HCT116 (cell line): ENCODE measurements at regions not wholly inside any gene's neighbourhood (a gene's known extent, or its start where the extent isn't known, plus 50 kb on each side); places are given as distances from the start of the nearest gene placed in this dataset.
A peak's percentile ranks its signal among the peaks of the same experiment; 100 is the strongest.

Experiments used
- ATAC-seq: fragments of 200-7000 bp; cut with Tn5 transposase; 2 replicates; pipeline ENCODE4 v1.9.1; 2020; ENCODE audit warnings: mild to moderate bottlenecking, moderate library complexity
- BruUV-seq: library from RNA; stranded (reverse); fragments of 400-500 nt; replicated peaks from 2 replicates; lab custom pipeline; 2021; lab: Mats Ljungman, UMichigan
- CTCF ChIA-PET: fragments of 300-600 bp; sonication (Branson Sonifier 250); formaldehyde crosslinking; loops from one replicate; lab custom pipeline; 2021; ENCODE audit warnings: antibody characterized with exemption; lab: Charles Lee
- POLR2A ChIA-PET: fragments of 300-600, 350-600 bp; sonication (Branson Sonifier 250); formaldehyde crosslinking; loops from one replicate; lab custom pipeline; 2021; ENCODE audit warnings: antibody characterized with exemption; lab: Charles Lee
- RAD21 ChIA-PET, 2 experiments: fragments of 300-600 bp; sonication (Branson Sonifier 250); formaldehyde crosslinking; loops; one replicate each; lab custom pipeline; 2023; ENCODE audit warnings: low total read pairs in 2 of 2; ENCODE audit not compliant: uncharacterized antibody in 2 of 2, unreplicated experiment in 2 of 2, low non-redundant PET in 1 of 2; lab: Charles Lee
- DNase-seq: peaks from one replicate; pipeline ENCODE4 v3.0.0-alpha.2; 2010; ENCODE audit warnings: low read depth, low spot score
- H2AFZ ChIP-seq: fragments of 200-600 bp; shearing (Covaris generic), sonication (generic); 2 replicates; pipeline ENCODE4 v1.6.1; 2017; ENCODE audit warnings: low read depth, mixed run types, mixed read lengths, antibody characterized with exemption, low read length; ENCODE audit not compliant: poor library complexity, severe bottlenecking
- H3K27ac ChIP-seq: 2 replicates; pipeline ENCODE4 v1.5.1; 2012; ENCODE audit warnings: low read depth, low read length
- H3K27me3 ChIP-seq: fragments of 200-600 bp; sonication (generic); 2 replicates; pipeline ENCODE4 v1.6.1; 2016; ENCODE audit warnings: mixed run types, low read length, mixed read lengths; ENCODE audit not compliant: insufficient read depth
- H3K36me3 ChIP-seq, 2 experiments: fragments of 200-500 bp in 1 of 2; fragments of 200-600 bp in 1 of 2; sonication (Bioruptor generic) in 1 of 2; sonication (generic) in 1 of 2; 2 replicates each; pipeline versions ENCODE4 v1.5.1 to v1.6.1; 2014 to 2016; ENCODE audit warnings: low read length in 2 of 2, inconsistent platforms in 1 of 2, mixed read lengths in 1 of 2, mixed run types in 1 of 2; ENCODE audit not compliant: insufficient read depth in 2 of 2, control insufficient read depth in 1 of 2
- H3K4me1 ChIP-seq, 2 experiments: fragments of 200-600 bp in 1 of 2; sonication (generic) in 1 of 2; 2 replicates each; pipeline versions ENCODE4 v1.5.1 to v1.6.1; 2012 to 2017; ENCODE audit warnings: low read length in 2 of 2, inconsistent platforms in 1 of 2, mild to moderate bottlenecking in 1 of 2, mixed read lengths in 1 of 2, mixed run types in 1 of 2, moderate library complexity in 1 of 2; ENCODE audit not compliant: insufficient read depth in 2 of 2, control insufficient read depth in 1 of 2
- H3K4me2 ChIP-seq: fragments of 200-600 bp; sonication (generic); 2 replicates; pipeline ENCODE4 v1.6.1; 2017; ENCODE audit warnings: mixed run types, low read length, mixed read lengths
- H3K4me3 ChIP-seq, 2 experiments: fragments of 200-600 bp in 1 of 2; sonication (generic) in 1 of 2; replicated peaks in 1 of 2; 2 replicates each; pipeline ENCODE4 v1.5.1; 2011 to 2016; ENCODE audit warnings: low read length in 2 of 2, control low read depth in 1 of 2, low read depth in 1 of 2, mild to moderate bottlenecking in 1 of 2, mixed read lengths in 1 of 2, mixed run types in 1 of 2
- H3K79me2 ChIP-seq: fragments of 200-600 bp; sonication (generic); 2 replicates; pipeline ENCODE4 v1.6.1; 2017; ENCODE audit warnings: mild to moderate bottlenecking, mixed run types, low read length, moderate library complexity, mixed read lengths; ENCODE audit not compliant: insufficient read depth
- H3K9ac ChIP-seq: fragments of 200-600 bp; sonication (generic); 2 replicates; pipeline ENCODE4 v1.6.1; 2016; ENCODE audit warnings: low read length, mixed read lengths
- H3K9me2 ChIP-seq: fragments of 200-600 bp; sonication (generic), shearing (Covaris generic); 2 replicates; pipeline ENCODE4 v1.6.1; 2017; ENCODE audit warnings: mixed run types, mild to moderate bottlenecking, moderate library complexity; ENCODE audit not compliant: insufficient read depth
- H3K9me3 ChIP-seq, 2 experiments: fragments of 200-500 bp in 1 of 2; fragments of 200-600 bp in 1 of 2; sonication (Bioruptor generic) in 1 of 2; sonication (generic) in 1 of 2; 2 replicates each; pipeline ENCODE4 v1.6.1; 2014 to 2017; ENCODE audit warnings: low read length in 2 of 2, mixed read lengths in 2 of 2, inconsistent platforms in 1 of 2, low read depth in 1 of 2, mild to moderate bottlenecking in 1 of 2, mixed run types in 1 of 2, moderate library complexity in 1 of 2; ENCODE audit not compliant: control insufficient read depth in 1 of 2, insufficient read depth in 1 of 2
- H4K20me1 ChIP-seq: fragments of 200-600 bp; sonication (generic), shearing (Covaris generic); 2 replicates; pipeline ENCODE4 v1.6.1; 2017; ENCODE audit warnings: mixed run types, mild to moderate bottlenecking, moderate library complexity; ENCODE audit not compliant: insufficient read depth
- CBX3 ChIP-seq: IDR thresholded peaks from 2 replicates; pipeline ENCODE4 v1.6.1; 2012; ENCODE audit warnings: low read depth
- ELF1 ChIP-seq: IDR thresholded peaks from 2 replicates; pipeline ENCODE4 v1.6.1; 2012; ENCODE audit warnings: low read depth, borderline replicate concordance
- FOSL1 ChIP-seq: IDR thresholded peaks from 2 replicates; pipeline ENCODE4 v1.6.1; 2012; ENCODE audit warnings: low read depth
- JUND ChIP-seq: IDR thresholded peaks from 2 replicates; pipeline ENCODE4 v1.6.1; 2012
- RAD21 ChIP-seq: IDR thresholded peaks from 2 replicates; pipeline ENCODE4 v1.6.1; 2012; ENCODE audit warnings: low read depth, mild to moderate bottlenecking
- SIN3A ChIP-seq: IDR thresholded peaks from 2 replicates; pipeline ENCODE4 v1.6.1; 2012; ENCODE audit warnings: low read depth
- SP1 ChIP-seq: IDR thresholded peaks from 2 replicates; pipeline ENCODE4 v1.6.1; 2012; ENCODE audit warnings: low read depth
- SRF ChIP-seq: IDR thresholded peaks from 2 replicates; pipeline ENCODE4 v1.6.1; 2012; ENCODE audit warnings: low read depth
- TCF7L2 ChIP-seq: IDR thresholded peaks from 2 replicates; pipeline ENCODE4 v1.7.0; 2011; ENCODE audit warnings: borderline replicate concordance, inconsistent platforms; ENCODE audit not compliant: insufficient read depth, insufficient read length; ENCODE audit errors: extremely low read depth
- YY1 ChIP-seq: IDR thresholded peaks from 2 replicates; pipeline ENCODE4 v1.6.1; 2011; ENCODE audit warnings: low read length, low read depth, moderate library complexity, mild to moderate bottlenecking; ENCODE audit not compliant: insufficient replicate concordance; ENCODE audit errors: extremely low read depth
- ZFX ChIP-seq: fragments of 450-650 bp; IDR thresholded peaks from 2 replicates; pipeline ENCODE4 v1.6.1; 2017
- ZNF274 ChIP-seq: fragments of 200-500 bp; sonication (Bioruptor generic); IDR thresholded peaks from 2 replicates; pipeline ENCODE4 v1.6.1; 2014; ENCODE audit warnings: mild to moderate bottlenecking, low read depth, low read length, inconsistent platforms
- intact Hi-C: fragments of 100-400 bp; cut with micrococcal nuclease; formaldehyde crosslinking; loops from 2 replicates; pipeline ENCODE4 v1.10.0; 2022
- TF ChIP-seq, protein P1 (sequence below): IDR thresholded peaks from 2 replicates; pipeline ENCODE4 v1.6.1; 2011; ENCODE audit warnings: mild to moderate bottlenecking, low read length, moderate library complexity; ENCODE audit not compliant: insufficient replicate concordance; ENCODE audit errors: extremely low read depth
- TF ChIP-seq, protein P2 (sequence below), 3 experiments: fragments of 200-600 bp in 1 of 3; sonication (generic) in 1 of 3; IDR thresholded peaks in 2 of 3; conservative IDR thresholded peaks in 1 of 3; 2 replicates each; pipeline ENCODE4 v1.5.1; 2012 to 2017; ENCODE audit warnings: low read depth in 2 of 3, low read length in 2 of 3, antibody characterized with exemption in 1 of 3, borderline replicate concordance in 1 of 3, control low read depth in 1 of 3, mild to moderate bottlenecking in 1 of 3, mixed read lengths in 1 of 3, mixed run types in 1 of 3, moderate library complexity in 1 of 3; ENCODE audit not compliant: insufficient read depth in 1 of 3
- TF ChIP-seq, protein P3 (sequence below): IDR thresholded peaks from 2 replicates; pipeline ENCODE4 v1.6.1; 2012

DNA sequence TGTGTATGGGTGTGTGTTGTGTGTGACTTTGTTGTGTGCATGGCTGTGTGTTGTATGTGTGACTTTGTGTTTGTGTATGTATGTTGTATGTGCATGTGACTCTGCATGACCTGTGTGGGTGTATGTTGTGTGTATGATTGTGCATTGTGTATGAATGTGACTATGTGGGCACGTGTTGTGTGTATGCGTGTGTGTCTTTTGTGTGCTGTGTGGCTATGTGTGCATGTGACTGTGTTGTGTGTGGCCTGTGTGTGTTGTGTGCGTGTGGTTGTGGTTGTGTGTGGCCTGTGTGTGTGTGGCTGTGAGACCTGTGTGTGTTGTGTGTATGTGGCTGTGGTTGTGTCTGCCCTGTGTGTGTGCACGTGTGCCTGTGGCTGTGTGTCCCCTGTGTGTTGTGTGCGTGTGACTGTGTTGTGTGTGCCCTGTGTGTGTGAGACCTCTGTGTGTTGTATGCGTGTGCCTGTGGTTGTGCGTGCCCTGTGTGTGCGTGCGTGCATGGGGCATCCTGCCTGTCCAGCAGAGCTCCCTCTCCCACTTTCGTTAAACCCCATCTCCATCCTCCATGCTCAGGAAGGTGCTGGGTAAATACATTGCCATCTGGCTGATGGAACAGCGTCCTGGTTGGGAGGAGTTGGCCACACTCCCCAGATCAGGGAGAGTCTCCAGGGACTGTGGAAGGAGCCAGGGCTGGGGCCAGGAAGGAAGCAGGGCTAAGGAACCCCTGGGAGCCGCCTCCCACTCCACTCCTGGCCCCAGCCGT lies 90.1 kb upstream of the GSE1 start:
- no peak for DNase-seq
- H3K79me2 ChIP-seq = no peaks in the 10 kb centered on the region
- no peak overlapping the region for H3K9ac ChIP-seq
- H3K9me3 ChIP-seq = no peaks in the 10 kb centered on the region
- no peaks in the 10 kb centered on the region for H3K9me2 ChIP-seq
- ChIA-PET RAD21 (no interaction called here), CTCF (interaction anchor here (1.6 kb wide), 1 partner anchor 32 kb away, joined by 5 read pairs; no protein-coding TSS in a partner anchor)
- ATAC-seq = peak; percentile 12
- no peaks in the 10 kb centered on the region for H4K20me1 ChIP-seq
- H3K27ac ChIP-seq = peak overlapping the region; percentile 15; the same call in 1 of the 2 replicates
- no peak for TF ChIP-seq JUND
- no peak for TF ChIP-seq TCF7L2
- TF ChIP-seq SIN3A = no peak
- TF ChIP-seq, protein P1, sequence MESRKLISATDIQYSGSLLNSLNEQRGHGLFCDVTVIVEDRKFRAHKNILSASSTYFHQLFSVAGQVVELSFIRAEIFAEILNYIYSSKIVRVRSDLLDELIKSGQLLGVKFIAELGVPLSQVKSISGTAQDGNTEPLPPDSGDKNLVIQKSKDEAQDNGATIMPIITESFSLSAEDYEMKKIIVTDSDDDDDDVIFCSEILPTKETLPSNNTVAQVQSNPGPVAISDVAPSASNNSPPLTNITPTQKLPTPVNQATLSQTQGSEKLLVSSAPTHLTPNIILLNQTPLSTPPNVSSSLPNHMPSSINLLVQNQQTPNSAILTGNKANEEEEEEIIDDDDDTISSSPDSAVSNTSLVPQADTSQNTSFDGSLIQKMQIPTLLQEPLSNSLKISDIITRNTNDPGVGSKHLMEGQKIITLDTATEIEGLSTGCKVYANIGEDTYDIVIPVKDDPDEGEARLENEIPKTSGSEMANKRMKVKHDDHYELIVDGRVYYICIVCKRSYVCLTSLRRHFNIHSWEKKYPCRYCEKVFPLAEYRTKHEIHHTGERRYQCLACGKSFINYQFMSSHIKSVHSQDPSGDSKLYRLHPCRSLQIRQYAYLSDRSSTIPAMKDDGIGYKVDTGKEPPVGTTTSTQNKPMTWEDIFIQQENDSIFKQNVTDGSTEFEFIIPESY = no peak
- TF ChIP-seq CBX3 = no peak
- TF ChIP-seq ELF1 = no peak
- no peak for TF ChIP-seq SRF
- TF ChIP-seq ZNF274 = no peak
- TF ChIP-seq, protein P2, sequence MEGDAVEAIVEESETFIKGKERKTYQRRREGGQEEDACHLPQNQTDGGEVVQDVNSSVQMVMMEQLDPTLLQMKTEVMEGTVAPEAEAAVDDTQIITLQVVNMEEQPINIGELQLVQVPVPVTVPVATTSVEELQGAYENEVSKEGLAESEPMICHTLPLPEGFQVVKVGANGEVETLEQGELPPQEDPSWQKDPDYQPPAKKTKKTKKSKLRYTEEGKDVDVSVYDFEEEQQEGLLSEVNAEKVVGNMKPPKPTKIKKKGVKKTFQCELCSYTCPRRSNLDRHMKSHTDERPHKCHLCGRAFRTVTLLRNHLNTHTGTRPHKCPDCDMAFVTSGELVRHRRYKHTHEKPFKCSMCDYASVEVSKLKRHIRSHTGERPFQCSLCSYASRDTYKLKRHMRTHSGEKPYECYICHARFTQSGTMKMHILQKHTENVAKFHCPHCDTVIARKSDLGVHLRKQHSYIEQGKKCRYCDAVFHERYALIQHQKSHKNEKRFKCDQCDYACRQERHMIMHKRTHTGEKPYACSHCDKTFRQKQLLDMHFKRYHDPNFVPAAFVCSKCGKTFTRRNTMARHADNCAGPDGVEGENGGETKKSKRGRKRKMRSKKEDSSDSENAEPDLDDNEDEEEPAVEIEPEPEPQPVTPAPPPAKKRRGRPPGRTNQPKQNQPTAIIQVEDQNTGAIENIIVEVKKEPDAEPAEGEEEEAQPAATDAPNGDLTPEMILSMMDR (IDR thresholded peaks at IDR 0.05 in 2 of 3, conservative IDR thresholded peaks at IDR 0.05 in 1 of 3; ENCODE audit: borderline replicate concordance in 1 of 3, insufficient read depth in 1 of 3, low read depth in 2 of 3, low read length in 2 of 3) = no peak
- TF ChIP-seq SP1 = no peak
- no peak for TF ChIP-seq FOSL1
- TF ChIP-seq, protein P3, sequence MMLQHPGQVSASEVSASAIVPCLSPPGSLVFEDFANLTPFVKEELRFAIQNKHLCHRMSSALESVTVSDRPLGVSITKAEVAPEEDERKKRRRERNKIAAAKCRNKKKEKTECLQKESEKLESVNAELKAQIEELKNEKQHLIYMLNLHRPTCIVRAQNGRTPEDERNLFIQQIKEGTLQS = no peak
- no peak for TF ChIP-seq ZFX
- no peak for TF ChIP-seq YY1
- TF ChIP-seq RAD21 = no peak
- TF ChIP-seq, all 23 proteins: peak for 0
- Histone ChIP-seq H3K27me3 (no peaks in the 10 kb centered on the region), H3K36me3 (no peaks in the 10 kb centered on the region), H3K4me3 (no peak overlapping the region), H2AFZ (no peak overlapping the region), H3K4me1 (peaks cover 45 to 46% of the 10 kb centered on the region in 2 experiments), H3K4me2 (peak overlapping the region; percentile 15; the same call in 1 of the 2 replicates)
- POLR2A ChIA-PET = interaction anchor here (0.6 kb wide), 1 partner anchor 8 kb away, joined by 3 read pairs; no protein-coding TSS in a partner anchor
- BruUV-seq = no TSS peak
- intact Hi-C loops = no loop called here
